ENCODE measurements at regions not wholly inside any gene's neighbourhood (a gene's known extent, or its start where the extent isn't known, plus 50 kb on each side); places are given as distances from the start of the nearest gene placed in this dataset.

- TF ChIP-seq ZNF138 (CRISPR knock-in tag; conservative IDR thresholded peaks at IDR 0.05) (no peak), ZNF232 (CRISPR knock-in tag; IDR thresholded peaks at IDR 0.05) (no peak)
These were observed 281.1 kb downstream of the AACS start for GRCh38 chr12:125346362-125346761.
